ENCODE measurements at regions not wholly inside any gene's neighbourhood (a gene's known extent, or its start where the extent isn't known, plus 50 kb on each side); places are given as distances from the start of the nearest gene placed in this dataset.

DNA sequence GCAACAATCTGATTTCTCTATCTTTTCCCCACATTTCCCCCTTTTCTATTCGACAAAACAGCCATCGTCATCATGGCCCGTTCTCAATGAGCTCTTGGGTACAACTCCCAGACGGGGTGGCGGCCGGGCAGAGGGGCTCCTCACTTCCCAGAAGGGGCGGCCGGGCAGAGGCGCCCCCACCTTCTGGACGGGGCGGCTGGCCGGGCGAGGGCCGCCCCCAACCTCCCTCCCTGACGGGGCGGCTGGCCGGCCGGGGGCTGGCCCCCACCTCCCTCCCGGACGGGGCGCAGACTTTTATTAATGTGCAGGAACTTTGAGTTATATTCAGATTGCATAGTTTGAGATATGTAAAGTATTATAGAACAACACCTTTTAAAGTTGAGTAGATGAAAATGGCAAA, 64.4 kb upstream of the HPGD start:
- no peak for DNase-seq

GRCh38 chr4:174583056-174583455, 60.8 kb upstream of the HPGD start:
- no peak for DNase-seq

DNA sequence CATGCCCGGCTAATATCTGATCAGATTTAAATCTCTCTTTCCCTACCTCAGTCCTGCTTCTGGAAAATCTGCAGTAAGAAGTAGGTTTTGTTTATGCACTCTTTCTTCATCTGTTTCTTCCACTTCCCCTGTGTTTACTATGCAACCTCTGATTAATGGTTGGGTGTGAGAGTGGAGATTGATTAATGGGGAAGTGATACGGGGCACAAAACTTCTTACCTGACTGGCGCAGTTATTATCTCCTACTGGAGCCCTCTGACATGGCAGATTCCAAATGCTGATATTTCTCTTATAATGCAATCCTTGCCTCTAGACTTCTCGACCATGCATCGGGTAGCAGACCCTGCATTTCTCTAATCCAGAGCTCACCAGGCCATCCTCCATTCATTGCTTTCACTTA, 60.2 kb upstream of the HPGD start:
- DNase-seq, result no peak

- DNase-seq, result no peak
Measured at GRCh38 chr4:174581901-174582300, 59.6 kb upstream of the HPGD start.

DNA sequence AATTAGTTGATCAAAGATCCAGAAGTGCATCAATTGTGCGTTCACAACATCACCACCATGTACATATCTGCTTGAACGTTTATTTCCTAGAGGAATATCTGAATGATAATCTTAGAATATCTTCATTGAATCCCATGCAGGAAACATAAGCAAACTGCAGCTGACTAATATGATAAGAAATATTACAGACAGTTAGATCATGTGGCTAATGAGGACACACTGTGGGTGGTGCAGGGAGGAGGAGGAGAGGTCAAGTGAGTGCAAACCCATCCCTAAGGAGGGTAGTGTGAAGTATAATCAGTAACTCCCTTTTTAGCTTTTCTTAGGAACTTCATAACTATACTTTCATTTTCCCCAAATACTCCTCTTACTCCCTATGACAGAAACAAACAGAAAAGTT, 58.3 kb upstream of the HPGD start:
- peak; percentile 14 for DNase-seq

DNA sequence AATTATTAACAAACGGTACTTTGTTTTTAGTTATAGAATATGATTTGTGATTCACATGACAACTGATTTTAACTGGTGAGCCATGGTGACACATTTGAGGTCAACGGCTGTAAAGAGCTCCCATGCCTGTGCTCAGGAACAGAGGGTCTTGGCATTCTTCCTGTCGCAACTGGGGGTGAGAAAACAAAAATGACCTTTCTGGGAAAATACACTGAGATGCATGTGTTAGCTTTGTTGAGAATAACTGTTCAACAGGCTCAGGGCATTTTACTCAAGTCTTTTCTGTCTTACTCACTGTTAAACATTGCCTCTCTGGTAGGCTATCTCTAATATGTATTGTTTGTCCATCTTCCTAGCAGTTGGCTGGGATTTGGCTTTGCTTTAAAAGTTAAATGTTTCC, 57.1 kb upstream of the HPGD start:
- no peak for DNase-seq

DNA sequence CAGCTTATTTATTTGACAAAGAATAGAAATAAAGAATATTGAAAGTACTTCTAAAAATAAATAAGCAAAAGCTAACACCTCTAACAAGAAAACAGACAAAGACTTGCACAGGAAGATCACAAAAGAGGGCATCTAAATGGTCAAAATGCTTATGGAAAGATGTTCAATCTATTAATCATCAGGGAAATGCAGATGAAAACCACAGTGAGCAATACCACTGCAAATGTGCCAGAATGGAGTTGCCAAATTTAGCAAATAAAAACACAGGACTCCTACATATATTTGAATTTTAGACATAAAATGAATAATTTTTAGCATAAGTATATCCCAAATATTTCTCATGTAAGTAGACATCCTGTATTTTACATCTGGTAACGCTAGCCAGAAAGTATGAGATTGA, 56.1 kb upstream of the HPGD start:
- peak; percentile 60 for DNase-seq

DNA sequence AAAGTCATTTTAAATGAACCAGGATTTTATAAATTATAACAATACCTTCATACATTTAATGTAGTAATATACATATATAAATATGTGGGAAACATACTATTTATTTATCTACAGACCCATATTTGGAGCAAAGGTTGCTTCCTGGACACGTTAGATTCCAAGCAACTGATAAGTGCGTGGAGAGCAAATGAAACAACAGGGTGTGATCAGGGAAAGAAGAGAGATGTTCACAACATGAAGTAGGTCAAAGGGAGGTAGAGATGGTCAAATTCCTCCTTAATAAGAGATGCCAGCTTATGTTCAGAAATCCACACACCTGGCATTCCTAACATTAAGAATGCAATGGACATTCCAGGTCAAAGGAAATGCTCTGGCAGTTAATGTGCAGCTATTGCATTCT, 53.1 kb upstream of the HPGD start:
- no peak for DNase-seq

Data from fibroblast of skin of scalp (primary cell).